HEK293 (cell line): ENCODE measurements at regions not wholly inside any gene's neighbourhood (a gene's known extent, or its start where the extent isn't known, plus 50 kb on each side); places are given as distances from the start of the nearest gene placed in this dataset.

Experiments
- CTCF ChIA-PET: fragments of 350-600 bp; formaldehyde crosslinking; extraction: SDS; loops from one replicate; lab custom pipeline; 2021; ENCODE audit warnings: antibody characterized with exemption; lab: Yijun Ruan, JAX
- POLR2A ChIA-PET: fragments of 300-600 bp; formaldehyde crosslinking; extraction: SDS; loops from one replicate; lab custom pipeline; 2020; ENCODE audit warnings: antibody characterized with exemption, inconsistent platforms; lab: Yijun Ruan, JAX
- H3K27ac ChIP-seq: fragments of 200-500 bp; sonication (Bioruptor generic); 2 replicates; pipeline ENCODE4 v1.5.1; 2014; ENCODE audit warnings: low read depth, low read length, control low read depth, inconsistent platforms; ENCODE audit errors: extremely low read depth
- H3K36me3 ChIP-seq, 2 experiments: fragments of 200-500 bp in 1 of 2; sonication (Bioruptor generic) in 1 of 2; 1 replicate in 1 of 2; 2 replicates in 1 of 2; pipeline ENCODE4 v1.5.1; 2014 to 2017; ENCODE audit warnings: inconsistent platforms in 2 of 2, low read length in 2 of 2; ENCODE audit not compliant: control insufficient read depth in 2 of 2, insufficient read depth in 1 of 2
- H3K4me1 ChIP-seq: fragments of 200-500 bp; sonication (Bioruptor generic); 2 replicates; pipeline ENCODE4 v1.5.1; 2014; ENCODE audit warnings: mild to moderate bottlenecking, low read length, inconsistent platforms; ENCODE audit not compliant: control insufficient read depth, insufficient read depth
- H3K4me3 ChIP-seq: 2 replicates; pipeline ENCODE4 v1.5.1; 2011; ENCODE audit warnings: low read depth, mild to moderate bottlenecking, control low read depth, low read length, moderate library complexity
- H3K9me3 ChIP-seq: fragments of 200-500 bp; sonication (Bioruptor generic); 2 replicates; pipeline ENCODE4 v1.5.1; 2014; ENCODE audit warnings: low read depth, low read length, inconsistent platforms; ENCODE audit not compliant: control insufficient read depth, insufficient read depth
- CTCF ChIP-seq: fragments of 450-650 bp; formaldehyde crosslinking; IDR thresholded peaks from 2 replicates; pipeline ENCODE4 v1.5.1; 2016; ENCODE audit warnings: missing biosample characterization, missing genetic modification characterization
- GFI1B ChIP-seq: fragments of 450-650 bp; formaldehyde crosslinking; IDR thresholded peaks from 2 replicates; pipeline ENCODE4 v1.5.1; 2016; ENCODE audit warnings: missing biosample characterization, missing genetic modification characterization
- GLI4 ChIP-seq: fragments of 450-650 bp; formaldehyde crosslinking; IDR thresholded peaks from 2 replicates; pipeline ENCODE4 v1.5.1; 2016; ENCODE audit warnings: missing biosample characterization, missing genetic modification characterization
- KLF1 ChIP-seq: fragments of 450-650 bp; formaldehyde crosslinking; IDR thresholded peaks from 2 replicates; pipeline ENCODE4 v1.5.1; 2016; ENCODE audit warnings: missing biosample characterization, missing genetic modification characterization
- PRDM10 ChIP-seq: fragments of 450-650 bp; formaldehyde crosslinking; IDR thresholded peaks from 2 replicates; pipeline ENCODE4 v1.5.1; 2016; ENCODE audit warnings: missing biosample characterization, missing genetic modification characterization
- SP3 ChIP-seq: fragments of 450-650 bp; formaldehyde crosslinking; IDR thresholded peaks from 2 replicates; pipeline ENCODE4 v1.5.1; 2016; ENCODE audit warnings: missing biosample characterization, missing genetic modification characterization
- TRIM28 ChIP-seq: IDR thresholded peaks from 2 replicates; pipeline ENCODE4 v1.6.1; 2011; ENCODE audit warnings: low read length, control low read depth, borderline replicate concordance
- ZNF133 ChIP-seq: fragments of 450-650 bp; formaldehyde crosslinking; IDR thresholded peaks from 2 replicates; pipeline ENCODE4 v1.5.1; 2016; ENCODE audit warnings: missing biosample characterization, missing genetic modification characterization
- ZNF184 ChIP-seq: fragments of 450-650 bp; IDR thresholded peaks from 2 replicates; pipeline ENCODE4 v1.5.1; 2018; ENCODE audit warnings: missing biosample characterization, mild to moderate bottlenecking, missing genetic modification characterization
- ZNF214 ChIP-seq: fragments of 450-650 bp; formaldehyde crosslinking; IDR thresholded peaks from 2 replicates; pipeline ENCODE4 v1.5.1; 2017; ENCODE audit warnings: missing biosample characterization, mild to moderate bottlenecking, missing genetic modification characterization, borderline replicate concordance
- ZNF223 ChIP-seq: fragments of 450-650 bp; formaldehyde crosslinking; IDR thresholded peaks from 2 replicates; pipeline ENCODE4 v1.5.1; 2016; ENCODE audit warnings: missing biosample characterization, missing genetic modification characterization
- ZNF292 ChIP-seq: fragments of 450-650 bp; formaldehyde crosslinking; IDR thresholded peaks from 2 replicates; pipeline ENCODE4 v1.5.1; 2016; ENCODE audit warnings: low read depth, missing biosample characterization, missing genetic modification characterization, borderline replicate concordance
- ZNF548 ChIP-seq: fragments of 450-650 bp; formaldehyde crosslinking; IDR thresholded peaks from 2 replicates; pipeline ENCODE4 v1.5.1; 2016; ENCODE audit warnings: missing biosample characterization, missing genetic modification characterization
- ZNF560 ChIP-seq: fragments of 450-650 bp; formaldehyde crosslinking; IDR thresholded peaks from 2 replicates; pipeline ENCODE4 v1.5.1; 2017; ENCODE audit warnings: missing biosample characterization, missing genetic modification characterization, borderline replicate concordance
- ZNF629 ChIP-seq: fragments of 450-650 bp; formaldehyde crosslinking; IDR thresholded peaks from 2 replicates; pipeline ENCODE4 v1.5.1; 2017; ENCODE audit warnings: missing biosample characterization, missing genetic modification characterization
- ZNF76 ChIP-seq: fragments of 450-650 bp; formaldehyde crosslinking; IDR thresholded peaks from 2 replicates; pipeline ENCODE4; 2016; ENCODE audit warnings: low read depth, missing biosample characterization, missing genetic modification characterization, borderline replicate concordance
- ZSCAN16 ChIP-seq: fragments of 450-650 bp; formaldehyde crosslinking; IDR thresholded peaks from 2 replicates; pipeline ENCODE4 v1.5.1; 2016; ENCODE audit warnings: missing biosample characterization, missing genetic modification characterization
- TF ChIP-seq, protein P1 (sequence below): fragments of 450-650 bp; formaldehyde crosslinking; IDR thresholded peaks from 2 replicates; pipeline ENCODE4 v1.5.1; 2016; ENCODE audit warnings: missing biosample characterization, missing genetic modification characterization

GRCh38 chr2:187991389-187991788 lies 300.3 kb upstream of the GULP1 start (continued):
- TF ChIP-seq ZNF292 (no peak), ZNF214 (tag by site-specific recombination) (no peak), ZNF184 (tag by site-specific recombination) (no peak), GFI1B (tag by site-specific recombination) (no peak), ZNF629 (tag by site-specific recombination) (no peak)

DNA sequence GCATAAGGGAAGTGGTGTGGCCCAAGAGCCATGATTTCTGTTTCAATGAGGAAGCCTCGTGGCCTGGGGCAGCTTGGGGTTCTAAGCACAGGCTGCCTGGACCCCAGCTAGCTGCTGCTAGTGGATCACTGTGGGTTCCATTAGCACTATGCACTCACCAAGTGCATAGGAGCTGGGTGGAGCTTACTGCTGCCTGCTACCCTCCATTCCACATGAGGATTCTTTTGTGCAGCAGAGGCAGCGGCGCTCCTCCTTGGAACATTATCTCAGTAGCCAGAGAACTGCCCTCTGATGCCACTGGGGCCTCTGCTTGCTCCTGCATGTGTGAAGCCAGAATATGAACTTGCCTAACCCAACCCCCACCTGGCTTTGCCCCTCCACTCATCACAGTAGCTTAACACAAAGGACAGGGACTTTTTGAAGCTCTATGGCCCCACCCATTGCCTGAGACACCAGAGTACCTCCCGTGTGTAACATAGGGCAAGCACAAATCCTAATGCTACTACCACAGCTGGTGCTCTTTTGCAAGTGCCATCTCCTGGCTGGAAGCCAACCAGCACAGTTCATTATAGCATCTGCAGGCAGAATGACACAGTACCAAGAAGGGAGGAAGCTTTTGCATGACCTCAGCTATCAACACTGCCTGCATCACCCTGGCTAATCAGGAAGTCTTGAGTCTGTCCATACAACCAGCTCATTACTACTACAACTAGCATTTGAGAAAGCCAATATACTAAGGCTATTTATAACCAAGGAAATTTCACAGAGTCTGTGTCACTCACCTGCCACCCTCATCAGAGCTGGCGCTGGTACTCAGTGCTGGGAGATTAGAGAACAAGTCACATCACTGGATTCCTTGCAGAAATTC lies 297.0 kb upstream of the GULP1 start:
- H3K4me1 ChIP-seq, result no peaks in the 10 kb centered on the region
- POLR2A ChIA-PET, result interaction anchor here (1.3 kb wide), 1 partner anchor 297 kb away, joined by 3 read pairs; the partner anchor contains the start of gene GULP1
- CTCF ChIA-PET, result no interaction called here
- H3K4me3 ChIP-seq, result no peak overlapping the region
- H3K27ac ChIP-seq, result no peak overlapping the region
- H3K36me3 ChIP-seq, result no peaks in the 10 kb centered on the region
- TF ChIP-seq ZSCAN16 (tag by site-specific recombination) (no peak), ZNF133 (no peak), ZNF76 (tag by site-specific recombination) (no peak), CTCF (tag by site-specific recombination) (0 out of 2 replicates have a peak, but pooled peaks have one; percentile 8), PRDM10 (tag by site-specific recombination) (peak; percentile 34; the same call in 1 of the 2 replicates)
- no peaks in the 10 kb centered on the region for H3K9me3 ChIP-seq

DNA sequence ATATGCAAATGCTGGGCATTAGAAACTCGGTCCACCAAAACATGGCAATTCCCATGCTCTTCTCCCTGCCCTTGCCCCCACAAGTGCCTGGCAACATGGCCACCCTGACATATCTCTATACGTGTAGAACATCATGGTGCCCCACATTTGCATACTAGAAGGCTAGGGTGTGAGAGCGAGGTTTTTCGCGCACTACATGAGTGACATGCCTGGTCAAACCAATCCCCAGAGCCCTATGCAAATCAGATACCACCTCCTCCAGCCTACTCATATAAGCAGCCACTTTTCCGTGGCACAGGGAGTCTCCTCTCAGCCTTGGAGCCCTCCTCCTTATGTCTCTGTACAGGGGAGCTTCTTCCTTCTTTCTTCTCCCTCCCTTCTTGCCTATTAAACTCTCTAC lies 296.1 kb upstream of the GULP1 start:
- no peak overlapping the region for H3K4me3 ChIP-seq
- H3K27ac ChIP-seq, result no peak overlapping the region
- ChIA-PET POLR2A (no interaction called here), CTCF (interaction anchor here (0.6 kb wide), 1 partner anchor 36 kb away, joined by 3 read pairs; no protein-coding TSS in a partner anchor)
- no peaks in the 10 kb centered on the region for H3K4me1 ChIP-seq
- no peaks in the 10 kb centered on the region for H3K36me3 ChIP-seq
- no peak for TF ChIP-seq SP3 (tag by site-specific recombination)
- TF ChIP-seq, protein P1, sequence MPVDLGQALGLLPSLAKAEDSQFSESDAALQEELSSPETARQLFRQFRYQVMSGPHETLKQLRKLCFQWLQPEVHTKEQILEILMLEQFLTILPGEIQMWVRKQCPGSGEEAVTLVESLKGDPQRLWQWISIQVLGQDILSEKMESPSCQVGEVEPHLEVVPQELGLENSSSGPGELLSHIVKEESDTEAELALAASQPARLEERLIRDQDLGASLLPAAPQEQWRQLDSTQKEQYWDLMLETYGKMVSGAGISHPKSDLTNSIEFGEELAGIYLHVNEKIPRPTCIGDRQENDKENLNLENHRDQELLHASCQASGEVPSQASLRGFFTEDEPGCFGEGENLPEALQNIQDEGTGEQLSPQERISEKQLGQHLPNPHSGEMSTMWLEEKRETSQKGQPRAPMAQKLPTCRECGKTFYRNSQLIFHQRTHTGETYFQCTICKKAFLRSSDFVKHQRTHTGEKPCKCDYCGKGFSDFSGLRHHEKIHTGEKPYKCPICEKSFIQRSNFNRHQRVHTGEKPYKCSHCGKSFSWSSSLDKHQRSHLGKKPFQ (tag by site-specific recombination), result no peak
- TF ChIP-seq ZNF223 (tag by site-specific recombination), result no peak
- TF ChIP-seq KLF1, result no peak
- no peak for TF ChIP-seq GLI4 (tag by site-specific recombination)
- TF ChIP-seq ZNF560, result no peak
- TF ChIP-seq TRIM28, result no peak
- no peak for TF ChIP-seq ZSCAN16 (tag by site-specific recombination)
- no peak for TF ChIP-seq ZNF548 (tag by site-specific recombination)
- no peaks in the 10 kb centered on the region for H3K9me3 ChIP-seq
